ENCODE measurements at regions not wholly inside any gene's neighbourhood (a gene's known extent, or its start where the extent isn't known, plus 50 kb on each side); places are given as distances from the start of the nearest gene placed in this dataset.
A peak's percentile ranks its signal among the peaks of the same experiment; 100 is the strongest.

DNA sequence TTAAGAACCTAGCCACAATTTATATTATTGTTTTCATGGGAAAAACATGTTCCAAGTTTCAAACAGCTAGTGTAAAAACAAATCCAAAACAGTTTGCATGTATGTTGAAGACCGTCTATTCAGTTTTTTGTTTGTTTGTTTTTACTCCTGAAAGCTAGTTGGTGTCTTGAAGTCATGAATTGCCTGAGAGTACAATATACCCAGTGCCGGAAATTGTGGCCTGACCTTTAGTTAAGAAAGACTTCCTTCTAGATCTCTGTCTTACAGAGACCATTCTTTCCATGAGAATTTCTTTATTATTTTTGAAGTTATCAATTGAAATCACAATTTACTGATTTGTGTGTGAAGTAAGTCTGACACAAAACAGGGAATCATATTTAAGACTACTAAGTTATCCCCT, 474.8 kb downstream of the KCNJ2 start:
- Histone ChIP-seq H3K4me1 (ENCODE audit: control insufficient read depth, extremely low read depth, insufficient read depth, low read length) (no peaks in the 10 kb centered on the region), H2AFZ (ENCODE audit: low read depth, low read length) (no peak overlapping the region), H3K9me1 (replicated peaks; ENCODE audit: control insufficient read depth, extremely low read depth, insufficient read depth, low read length) (no peaks in the 10 kb centered on the region), H3K9ac (replicated peaks; ENCODE audit: extremely low read depth, insufficient read depth, low read length) (no peak overlapping the region), H3K27ac (ENCODE audit: insufficient read depth, low read depth, low read length) (no peak overlapping the region), H3K4me3 (replicated peaks in 1 of 3; ENCODE audit: insufficient read depth in 1 of 3, low read depth in 1 of 3, low read length in 3 of 3) (no peak overlapping the region), H3K27me3 (ENCODE audit: control insufficient read depth in 2 of 2, insufficient read depth in 2 of 2, low read length in 2 of 2) (no peaks in the 10 kb centered on the region), H3K9me3 (replicated peaks; ENCODE audit: control insufficient read depth, insufficient read depth, low read length) (no peaks in the 10 kb centered on the region), H3K36me3 (ENCODE audit: control insufficient read depth in 2 of 2, extremely low read depth in 1 of 2, insufficient read depth in 2 of 2, low read length in 2 of 2) (no peaks in the 10 kb centered on the region), H3K4me2 (ENCODE audit: insufficient read depth, low read length) (no peak overlapping the region), H3K79me2 (ENCODE audit: control insufficient read depth, insufficient read depth, low read length) (no peaks in the 10 kb centered on the region), H4K20me1 (replicated peaks; ENCODE audit: control insufficient read depth, extremely low read depth, insufficient read depth, low read length) (no peaks in the 10 kb centered on the region)
- ChIA-PET POLR2A (no interaction called here), CTCF (no interaction called here)
- DNase-seq (ENCODE audit: low read depth, low spot score) (peak; percentile 4), FAIRE-seq (no peak)
- intact Hi-C loops (cut with micrococcal nuclease) (no loop called here), dilution Hi-C loops (cut with MboI; ENCODE audit: extremely low pct_ligation_motif_present, low sequenced_read_pairs) (no loop called here)
- no TSS peak for BruUV-seq (replicated peaks)
- TF ChIP-seq GATA2 (IDR thresholded peaks at IDR 0.05; ENCODE audit: insufficient read depth, insufficient read length, low read depth, low read length) (no peak), MYC (IDR thresholded peaks at IDR 0.05; ENCODE audit: low read depth, low read length) (no peak), POLR2AphosphoS5 (IDR thresholded peaks at IDR 0.05; ENCODE audit: insufficient read depth, low read depth, low read length) (no peak), JUN (IDR thresholded peaks at IDR 0.05; ENCODE audit: borderline replicate concordance, insufficient read depth, insufficient read length, low read depth) (no peak), POLR2A (IDR thresholded peaks at IDR 0.05; ENCODE audit: low read depth, low read length) (no peak), FOS (IDR thresholded peaks at IDR 0.05; ENCODE audit: borderline replicate concordance, insufficient read depth, low read length) (no peak), EZH2 (IDR thresholded peaks at IDR 0.05; ENCODE audit: borderline replicate concordance, low read depth, low read length, severe bottlenecking) (no peak)
- TF ChIP-seq, protein P1, sequence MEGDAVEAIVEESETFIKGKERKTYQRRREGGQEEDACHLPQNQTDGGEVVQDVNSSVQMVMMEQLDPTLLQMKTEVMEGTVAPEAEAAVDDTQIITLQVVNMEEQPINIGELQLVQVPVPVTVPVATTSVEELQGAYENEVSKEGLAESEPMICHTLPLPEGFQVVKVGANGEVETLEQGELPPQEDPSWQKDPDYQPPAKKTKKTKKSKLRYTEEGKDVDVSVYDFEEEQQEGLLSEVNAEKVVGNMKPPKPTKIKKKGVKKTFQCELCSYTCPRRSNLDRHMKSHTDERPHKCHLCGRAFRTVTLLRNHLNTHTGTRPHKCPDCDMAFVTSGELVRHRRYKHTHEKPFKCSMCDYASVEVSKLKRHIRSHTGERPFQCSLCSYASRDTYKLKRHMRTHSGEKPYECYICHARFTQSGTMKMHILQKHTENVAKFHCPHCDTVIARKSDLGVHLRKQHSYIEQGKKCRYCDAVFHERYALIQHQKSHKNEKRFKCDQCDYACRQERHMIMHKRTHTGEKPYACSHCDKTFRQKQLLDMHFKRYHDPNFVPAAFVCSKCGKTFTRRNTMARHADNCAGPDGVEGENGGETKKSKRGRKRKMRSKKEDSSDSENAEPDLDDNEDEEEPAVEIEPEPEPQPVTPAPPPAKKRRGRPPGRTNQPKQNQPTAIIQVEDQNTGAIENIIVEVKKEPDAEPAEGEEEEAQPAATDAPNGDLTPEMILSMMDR (IDR thresholded peaks at IDR 0.05; ENCODE audit: extremely low read depth in 1 of 2, insufficient read depth in 1 of 2, low read depth in 1 of 2, low read length in 2 of 2): no peak
- TF ChIP-seq, protein P2, sequence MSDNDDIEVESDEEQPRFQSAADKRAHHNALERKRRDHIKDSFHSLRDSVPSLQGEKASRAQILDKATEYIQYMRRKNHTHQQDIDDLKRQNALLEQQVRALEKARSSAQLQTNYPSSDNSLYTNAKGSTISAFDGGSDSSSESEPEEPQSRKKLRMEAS (IDR thresholded peaks at IDR 0.05; ENCODE audit: insufficient read depth, insufficient read length): no peak

Measured in endothelial cell of umbilical vein (primary cell).